Fibroblast of skin of left quadriceps (primary cell): ENCODE measurements at regions not wholly inside any gene's neighbourhood (a gene's known extent, or its start where the extent isn't known, plus 50 kb on each side); places are given as distances from the start of the nearest gene placed in this dataset.

Experiments
- DNase-seq, 2 experiments: peaks; one replicate each; pipeline ENCODE4 v3.0.0-alpha.2; 2013; ENCODE audit warnings: low read depth in 2 of 2

GRCh38 chr10:128964100-128964403, 503.0 kb upstream of the MGMT start:
- no peak for DNase-seq

GRCh38 chr10:128967980-128968756, 498.9 kb upstream of the MGMT start:
- DNase-seq: no peak

- no peak for DNase-seq
Measured at GRCh38 chr10:128969551-128969950, 497.5 kb upstream of the MGMT start.

- DNase-seq: no peak
Measured at GRCh38 chr10:128971374-128972035, 495.5 kb upstream of the MGMT start.

GRCh38 chr10:128972036-128972405, 495.0 kb upstream of the MGMT start:
- no peak for DNase-seq

- no peak for DNase-seq
Measured at GRCh38 chr10:128973221-128973620, 493.8 kb upstream of the MGMT start.

GRCh38 chr10:128976856-128977255, 490.2 kb upstream of the MGMT start:
- no peak for DNase-seq

- no peak for DNase-seq
Measured at GRCh38 chr10:128978211-128978610, 488.8 kb upstream of the MGMT start.

GRCh38 chr10:128979405-128979804, 487.6 kb upstream of the MGMT start:
- no peak for DNase-seq

- no peak for DNase-seq
Measured at GRCh38 chr10:128981251-128981650, 485.8 kb upstream of the MGMT start.

GRCh38 chr10:128981881-128982615, 485.0 kb upstream of the MGMT start:
- no peak for DNase-seq

- no peak for DNase-seq
Measured at GRCh38 chr10:128982616-128982915, 484.5 kb upstream of the MGMT start.

GRCh38 chr10:128985036-128985435, 482.0 kb upstream of the MGMT start:
- no peak for DNase-seq

- DNase-seq: no peak
Measured at GRCh38 chr10:128990986-128991385, 476.1 kb upstream of the MGMT start.

- DNase-seq: no peak
Measured at GRCh38 chr10:128992770-128993169, 474.3 kb upstream of the MGMT start.

GRCh38 chr10:128993443-128993842, 473.6 kb upstream of the MGMT start:
- DNase-seq: no peak

- no peak for DNase-seq
Measured at GRCh38 chr10:128993911-128994538, 473.0 kb upstream of the MGMT start.

GRCh38 chr10:128994598-128995143, 472.4 kb upstream of the MGMT start:
- DNase-seq: no peak

GRCh38 chr10:128995676-128996075, 471.4 kb upstream of the MGMT start:
- DNase-seq: no peak

- DNase-seq: no peak
Measured at GRCh38 chr10:128996092-128996491, 470.9 kb upstream of the MGMT start.

- no peak for DNase-seq
Measured at GRCh38 chr10:128998101-128998805, 468.8 kb upstream of the MGMT start.

- DNase-seq: no peak
Measured at GRCh38 chr10:129004398-129004797, 462.6 kb upstream of the MGMT start.
